PC-9 (cell line): ENCODE measurements at regions not wholly inside any gene's neighbourhood (a gene's known extent, or its start where the extent isn't known, plus 50 kb on each side); places are given as distances from the start of the nearest gene placed in this dataset.

Experiments
- BruUV-seq: library from RNA; stranded (reverse); fragments of 400-500 nt; replicated peaks from 2 replicates; lab custom pipeline; 2021; lab: Mats Ljungman, UMichigan
- CTCF ChIA-PET: fragments of 300-600 bp; sonication (Branson Sonifier 250); formaldehyde crosslinking; loops from one replicate; lab custom pipeline; 2022; ENCODE audit warnings: antibody characterized with exemption; lab: Charles Lee
- POLR2A ChIA-PET: fragments of 300-600 bp; sonication (Branson Sonifier 250); formaldehyde crosslinking; loops from one replicate; lab custom pipeline; 2022; ENCODE audit warnings: antibody characterized with exemption; ENCODE audit not compliant: unreplicated experiment; lab: Charles Lee
- DNase-seq, 2 experiments: peaks; one replicate each; pipeline versions ENCODE4 v3.0.0 to v3.0.0-alpha.2; 2015 to 2022; ENCODE audit warnings: mixed read lengths in 1 of 2
- H2AFZ ChIP-seq: fragments of 200-600 bp; sonication (generic); 2 replicates; pipeline ENCODE4 v1.8.1; 2017; ENCODE audit warnings: antibody characterized with exemption
- H3F3A ChIP-seq: fragments of 200-600 bp; sonication (generic); 2 replicates; pipeline ENCODE4 v1.8.1; 2017; ENCODE audit warnings: antibody characterized with exemption, mild to moderate bottlenecking, low read depth; ENCODE audit not compliant: insufficient read depth
- H3K27ac ChIP-seq: fragments of 200-600 bp; sonication (generic); 2 replicates; pipeline ENCODE4 v1.6.1; 2016; ENCODE audit warnings: mixed run types
- H3K27me3 ChIP-seq: fragments of 200-600 bp; sonication (generic); 2 replicates; pipeline ENCODE4 v1.6.1; 2016; ENCODE audit warnings: low read depth, mixed run types; ENCODE audit not compliant: insufficient read depth
- H3K36me3 ChIP-seq: fragments of 200-600 bp; sonication (generic); 2 replicates; pipeline ENCODE4 v1.6.1; 2016; ENCODE audit warnings: low read depth, mixed run types
- H3K4me1 ChIP-seq: fragments of 200-600 bp; sonication (generic); replicated peaks from 2 replicates; pipeline ENCODE4 v1.6.1; 2016; ENCODE audit warnings: mixed run types; ENCODE audit not compliant: insufficient read depth
- H3K4me2 ChIP-seq: fragments of 200-600 bp; sonication (generic); 2 replicates; pipeline ENCODE4 v1.6.1; 2017; ENCODE audit warnings: mixed run types
- H3K4me3 ChIP-seq: fragments of 200-600 bp; sonication (generic); 2 replicates; pipeline ENCODE4 v1.6.1; 2016; ENCODE audit warnings: mixed run types
- H3K79me2 ChIP-seq: fragments of 200-600 bp; sonication (generic); 2 replicates; pipeline ENCODE4 v1.6.1; 2017; ENCODE audit warnings: low read depth, mixed run types
- H3K9me2 ChIP-seq: fragments of 200-600 bp; sonication (generic); 2 replicates; pipeline ENCODE4 v1.8.1; 2017; ENCODE audit warnings: mild to moderate bottlenecking; ENCODE audit not compliant: insufficient read depth
- H3K9me3 ChIP-seq: fragments of 200-600 bp; sonication (generic); 2 replicates; pipeline ENCODE4 v1.8.1; 2016; ENCODE audit warnings: low read depth; ENCODE audit not compliant: insufficient read depth
- H4K20me1 ChIP-seq: fragments of 200-600 bp; sonication (generic); 2 replicates; pipeline ENCODE4 v1.8.1; 2017; ENCODE audit not compliant: insufficient read depth
- CTCF ChIP-seq: fragments of 200-600 bp; sonication (generic); conservative IDR thresholded peaks from 2 replicates; pipeline ENCODE4 v1.6.1; 2017; ENCODE audit warnings: mixed run types, antibody characterized with exemption, mild to moderate bottlenecking, moderate library complexity
- EZH2 ChIP-seq: fragments of 200-600 bp; sonication (generic); IDR thresholded peaks from 2 replicates; pipeline ENCODE4 v1.8.0; 2017; ENCODE audit warnings: antibody characterized with exemption, low read depth
- intact Hi-C: fragments of 100-400 bp; cut with micrococcal nuclease; formaldehyde crosslinking; loops from one replicate; pipeline ENCODE4 v1.10.0; 2022; ENCODE audit not compliant: unreplicated experiment

DNA sequence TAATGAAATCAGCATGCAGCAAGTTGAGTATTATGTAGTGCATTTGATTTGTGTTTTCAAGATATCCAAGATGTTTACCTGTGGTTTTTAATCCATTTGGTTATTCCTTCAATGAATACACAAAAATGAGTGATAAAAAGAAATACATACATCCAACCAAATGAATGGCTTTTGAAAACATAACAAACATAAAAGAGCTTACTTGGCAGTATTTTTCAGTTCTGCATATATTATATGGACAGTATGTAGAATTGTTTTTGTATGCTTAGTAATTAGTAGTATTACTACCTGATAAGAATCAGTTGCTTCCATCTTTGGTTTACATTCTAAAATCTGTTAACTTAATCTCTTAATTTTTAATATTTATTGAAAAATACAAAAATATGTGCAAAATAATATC is 908.9 kb upstream of the AGA start:
- ChIA-PET CTCF (no interaction called here), POLR2A (no interaction called here)
- Histone ChIP-seq H3K4me1 (no peaks in the 10 kb centered on the region), H3K9me2 (no peaks in the 10 kb centered on the region), H3K36me3 (no peaks in the 10 kb centered on the region), H3K4me2 (no peak overlapping the region), H3K9me3 (no peaks in the 10 kb centered on the region), H4K20me1 (no peaks in the 10 kb centered on the region), H3K4me3 (no peak overlapping the region), H3K27me3 (no peaks in the 10 kb centered on the region), H3K27ac (no peak overlapping the region), H3K79me2 (no peaks in the 10 kb centered on the region), H2AFZ (no peak overlapping the region), H3F3A (no peaks in the 10 kb centered on the region)
- no peak for TF ChIP-seq EZH2
- TF ChIP-seq CTCF: no peak
- intact Hi-C loops: no loop called here
- BruUV-seq: no TSS peak
- DNase-seq: no peak

DNA sequence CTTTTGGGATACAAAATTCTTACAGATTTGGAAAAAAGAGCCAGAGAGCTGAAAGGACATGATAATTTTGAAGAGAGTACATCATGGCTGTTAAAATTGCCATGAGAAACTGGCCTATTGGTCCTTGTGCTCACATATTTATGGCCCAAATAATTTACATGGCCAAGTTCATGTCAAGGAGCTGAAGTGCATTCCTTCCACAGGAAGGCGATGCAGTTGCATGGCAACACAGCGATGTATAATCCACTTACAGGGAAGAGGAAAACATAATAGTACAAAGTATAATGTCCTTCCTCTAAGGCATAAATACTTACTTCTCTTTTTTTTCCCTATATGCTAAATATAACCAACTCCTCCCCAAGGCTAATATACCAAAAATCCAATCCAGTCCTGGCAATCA is 914.5 kb upstream of the AGA start:
- no TSS peak for BruUV-seq
- no peaks in the 10 kb centered on the region for H3K27me3 ChIP-seq
- ChIA-PET CTCF (no interaction called here), POLR2A (no interaction called here)
- no peaks in the 10 kb centered on the region for H3K9me2 ChIP-seq
- no peak for TF ChIP-seq EZH2
- TF ChIP-seq CTCF: no peak
- no peaks in the 10 kb centered on the region for H4K20me1 ChIP-seq
- no peaks in the 10 kb centered on the region for H3K9me3 ChIP-seq
- H3F3A ChIP-seq: no peaks in the 10 kb centered on the region
- no peak overlapping the region for H3K27ac ChIP-seq
- no peaks in the 10 kb centered on the region for H3K79me2 ChIP-seq
- H3K36me3 ChIP-seq: no peaks in the 10 kb centered on the region
- H3K4me3 ChIP-seq: no peak overlapping the region
- H3K4me2 ChIP-seq: no peak overlapping the region
- H3K4me1 ChIP-seq: no peaks in the 10 kb centered on the region
- H2AFZ ChIP-seq: no peak overlapping the region
- intact Hi-C loops: no loop called here
- DNase-seq: no peak

DNA sequence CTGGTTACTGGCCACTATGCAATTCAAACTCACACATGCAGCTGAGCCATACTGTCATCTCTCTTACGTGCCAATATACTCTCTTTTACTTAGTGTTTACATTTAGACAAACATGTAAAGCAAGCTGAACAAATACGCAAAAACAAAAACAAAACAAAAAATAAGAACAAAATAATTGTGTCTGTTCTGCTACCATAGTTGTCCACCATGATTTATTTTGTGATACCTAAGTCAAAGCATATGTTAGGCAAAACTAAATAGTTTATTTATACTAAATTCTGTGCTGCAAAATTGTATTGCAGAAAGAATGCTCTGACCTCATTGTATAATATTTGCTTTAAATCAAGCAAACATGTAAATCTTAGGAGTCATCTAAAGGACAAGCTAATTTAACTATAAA is 943.2 kb upstream of the AGA start:
- Histone ChIP-seq H3K4me3 (no peak overlapping the region), H3K9me3 (no peaks in the 10 kb centered on the region), H3K9me2 (no peaks in the 10 kb centered on the region), H3K4me2 (no peak overlapping the region), H2AFZ (no peak overlapping the region), H3K79me2 (no peaks in the 10 kb centered on the region), H3K27me3 (no peaks in the 10 kb centered on the region), H3K4me1 (no peaks in the 10 kb centered on the region), H3K27ac (no peak overlapping the region), H3K36me3 (no peaks in the 10 kb centered on the region), H4K20me1 (no peaks in the 10 kb centered on the region), H3F3A (no peaks in the 10 kb centered on the region)
- POLR2A ChIA-PET: no interaction called here
- intact Hi-C loops: no loop called here
- no peak for DNase-seq
- no TSS peak for BruUV-seq
- CTCF ChIA-PET: no interaction called here
- TF ChIP-seq EZH2 (no peak), CTCF (no peak)
